Testis (tissue), 2 donors: ENCODE measurements at regions not wholly inside any gene's neighbourhood (a gene's known extent, or its start where the extent isn't known, plus 50 kb on each side); places are given as distances from the start of the nearest gene placed in this dataset.

Experiments
- CTCF ChIP-seq, 3 experiments: fragments of 450-650 bp in 2 of 3; fragments of 200-600 bp in 1 of 3; sonication (generic) in 1 of 3; IDR thresholded peaks; one replicate each; pipeline ENCODE4 v1.5.1; 2016 to 2019; ENCODE audit warnings: antibody characterized with exemption in 3 of 3, mild to moderate bottlenecking in 2 of 3, moderate library complexity in 1 of 3
- POLR2A ChIP-seq: fragments of 450-650 bp; IDR thresholded peaks from one replicate; pipeline ENCODE4 v1.6.1; 2017; ENCODE audit warnings: antibody characterized with exemption, mild to moderate bottlenecking, moderate library complexity

GRCh38 chr2:8541223-8541622 lies 140.6 kb upstream of the ID2 start:
- no peak for TF ChIP-seq CTCF (IDR thresholded peaks at IDR 0.05)
- no peak for TF ChIP-seq POLR2A
